Activated T-helper 1 cell treated with Interleukin-2 at 50 U/mL for 16 hours (primary cell): ENCODE measurements at regions not wholly inside any gene's neighbourhood (a gene's known extent, or its start where the extent isn't known, plus 50 kb on each side); places are given as distances from the start of the nearest gene placed in this dataset.
"Not testable (repeated sequence)": the region's sequence is repeated elsewhere in the genome, so short reads cannot be mapped to it uniquely, and the experiment has no call there.

Experiments
- DNase-seq: peaks from one replicate; pipeline ENCODE4 v3.0.0-alpha.2; 2020; ENCODE audit warnings: low read depth

GRCh38 chr22:22977479-22978200 lies 90.0 kb downstream of the IGLL5 start:
- DNase-seq = no peak

DNA sequence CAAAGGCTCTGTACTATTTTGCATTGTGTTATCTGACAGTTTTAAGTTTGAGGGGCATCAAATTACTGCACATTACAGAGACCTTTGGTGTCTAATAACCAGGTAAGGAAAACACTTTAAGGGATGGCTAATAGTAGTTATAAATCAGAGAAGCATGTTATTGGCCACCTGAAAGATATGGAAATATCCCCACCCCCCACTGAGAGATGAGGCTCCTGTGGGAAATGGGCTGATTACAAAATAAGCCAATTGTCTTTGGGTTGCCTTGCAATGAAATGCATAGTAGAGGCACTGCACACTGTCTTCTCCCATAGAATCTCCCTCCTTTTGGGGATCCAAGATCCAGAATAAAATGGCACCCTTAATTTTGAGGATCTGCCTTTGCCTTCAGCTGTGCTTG lies 91.0 kb downstream of the IGLL5 start:
- DNase-seq = no peak

DNA sequence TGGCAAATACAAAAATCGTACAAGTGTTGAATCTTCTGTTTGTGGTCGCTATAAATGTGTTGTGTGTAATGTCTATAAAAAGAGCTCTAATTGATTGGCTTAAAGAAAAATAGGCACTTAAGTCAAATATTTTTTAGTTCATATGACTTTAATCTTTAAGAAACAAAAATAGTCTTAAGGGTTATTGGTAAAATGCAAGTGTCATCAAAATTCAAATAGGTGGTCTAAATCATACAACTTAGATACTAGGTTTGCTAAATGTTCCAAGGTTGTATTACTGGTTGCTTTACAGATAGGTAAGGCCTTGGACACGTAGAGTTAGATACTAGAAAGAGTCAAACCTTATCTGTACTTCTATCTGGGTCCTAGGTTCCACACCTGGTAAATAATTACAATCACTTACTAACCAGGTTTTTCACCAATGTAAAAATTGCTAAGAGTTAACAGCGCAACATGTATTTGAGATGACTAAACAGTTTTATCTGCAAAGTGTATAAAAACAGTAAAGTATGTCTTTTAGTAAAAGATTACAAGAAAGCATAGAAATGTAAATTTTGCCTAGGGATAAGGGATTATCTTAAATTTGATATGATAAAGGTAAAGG lies 91.1 kb upstream of the GNAZ start:
- no peak for DNase-seq

- no peak for DNase-seq
Measured at GRCh38 chr22:22979954-22980353, 90.4 kb upstream of the GNAZ start.

- no peak for DNase-seq
Measured at GRCh38 chr22:22981670-22982571, 88.4 kb upstream of the GNAZ start.

GRCh38 chr22:22982616-22983015 lies 87.7 kb upstream of the GNAZ start:
- DNase-seq = no peak

DNA sequence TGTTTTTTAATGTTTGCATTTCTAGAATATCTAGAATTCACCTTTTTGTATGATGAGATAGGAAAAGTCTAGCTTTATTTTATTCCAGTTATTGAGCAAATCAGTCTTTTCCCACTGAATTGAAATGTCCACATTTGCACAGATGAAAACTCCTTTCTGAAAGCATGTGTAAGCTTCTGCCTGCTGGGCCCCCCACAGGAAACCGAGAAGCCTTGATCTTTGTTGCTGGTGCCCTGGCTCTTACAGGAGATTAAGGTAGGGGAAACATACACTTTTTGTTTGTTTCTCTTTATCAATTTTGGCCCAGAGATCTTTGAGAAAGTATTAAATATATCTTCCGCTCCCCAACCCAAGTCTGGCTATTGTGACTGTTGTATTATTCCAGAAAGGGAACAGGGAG lies 87.2 kb upstream of the GNAZ start:
- DNase-seq = no peak

DNA sequence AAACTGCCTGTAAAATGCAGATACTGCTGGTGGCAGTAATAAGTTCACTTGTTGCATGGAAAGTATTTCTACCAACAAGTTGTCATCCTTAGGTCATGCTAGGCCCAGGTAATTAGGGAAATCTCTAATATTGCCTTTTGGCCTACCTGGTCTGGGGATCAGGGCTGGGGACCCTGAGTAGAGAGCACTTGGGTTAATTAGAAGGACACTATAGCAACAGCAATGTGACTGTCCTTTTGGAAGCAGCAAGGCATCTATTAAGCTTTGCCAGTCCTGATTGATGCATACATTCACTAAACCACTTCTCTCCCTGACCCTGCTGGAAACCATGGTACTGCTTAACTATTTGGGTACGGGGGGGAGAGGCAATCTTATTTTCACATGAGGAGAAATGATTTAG lies 86.5 kb upstream of the GNAZ start:
- DNase-seq = no peak

DNA sequence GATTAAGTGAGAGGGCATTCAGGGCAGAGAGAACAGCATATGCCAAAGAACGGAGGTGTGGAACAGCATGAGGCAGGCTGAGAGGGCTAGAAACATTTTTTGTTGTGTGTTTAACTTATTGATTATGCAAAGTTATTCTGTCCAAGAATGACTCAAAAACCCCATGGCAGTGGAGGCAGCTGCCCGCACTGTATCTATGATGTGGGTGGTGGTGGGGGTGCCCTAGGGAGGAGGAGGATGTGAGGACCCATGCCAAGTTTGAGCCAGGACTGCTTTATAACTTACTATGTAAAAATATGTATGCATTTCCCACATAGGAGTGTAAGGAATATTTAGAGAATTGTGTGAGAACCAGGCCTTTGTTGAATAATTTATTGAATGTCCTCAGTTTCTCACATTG lies 85.4 kb upstream of the GNAZ start:
- DNase-seq = no peak

GRCh38 chr22:22986008-22986407 lies 84.3 kb upstream of the GNAZ start:
- DNase-seq = no peak

DNA sequence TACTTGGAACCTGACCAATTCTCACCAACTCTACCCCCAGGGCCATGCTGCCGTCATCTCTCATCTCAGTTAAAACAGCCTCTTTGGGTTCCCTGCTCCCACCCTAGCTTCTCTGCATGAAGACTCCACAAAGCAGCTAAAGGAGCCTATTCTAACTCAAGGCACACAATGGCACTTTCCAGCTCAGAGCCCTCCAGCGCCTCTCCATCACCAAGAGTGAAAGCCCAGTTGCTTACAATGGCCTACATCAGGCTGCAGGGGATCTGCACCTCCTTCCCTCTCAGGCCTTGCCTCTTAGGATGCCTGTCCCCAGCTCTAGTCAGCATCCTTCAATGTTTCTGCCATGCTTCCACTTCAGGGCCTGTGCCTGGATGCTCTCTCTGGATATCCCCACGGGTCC lies 83.7 kb upstream of the GNAZ start:
- DNase-seq = no peak

DNA sequence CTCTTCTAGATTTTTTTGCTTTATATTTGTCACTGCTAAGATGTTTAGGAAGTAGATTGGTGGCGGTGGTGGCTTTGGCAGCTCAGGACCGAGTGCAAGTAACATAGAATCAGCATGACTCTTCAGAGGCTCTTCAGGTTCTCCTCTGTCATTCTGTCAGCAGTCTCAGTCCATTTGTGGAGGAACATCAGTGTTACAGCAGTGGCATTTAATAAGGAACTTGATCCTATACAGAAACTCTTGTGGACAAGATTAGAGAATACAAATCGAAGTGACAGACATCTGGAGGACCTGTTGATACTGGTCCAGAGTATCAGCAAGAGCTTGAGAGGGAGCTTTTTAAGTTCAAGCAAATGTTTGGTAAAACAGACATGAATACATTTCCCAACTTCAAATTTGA lies 82.2 kb upstream of the GNAZ start:
- no peak for DNase-seq

DNA sequence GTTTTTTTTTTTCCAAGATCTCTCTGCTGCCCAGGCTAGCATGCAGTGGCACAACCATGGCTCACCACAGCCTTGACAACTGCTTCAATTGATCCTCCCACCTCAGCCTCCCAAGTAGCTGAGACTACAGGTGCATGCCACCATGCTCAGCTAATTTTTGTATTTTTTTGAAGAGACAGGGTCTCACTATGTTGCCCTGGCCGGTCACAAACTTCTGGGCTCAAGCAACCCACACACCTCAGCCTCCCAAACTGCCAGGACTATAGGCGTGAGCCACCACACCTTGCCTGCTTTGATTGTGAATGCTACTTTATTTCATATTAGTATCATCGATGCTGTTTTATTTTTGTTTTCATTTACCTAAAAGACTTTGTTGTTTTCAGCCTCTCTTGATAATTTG lies 81.5 kb upstream of the GNAZ start:
- DNase-seq = no peak

DNA sequence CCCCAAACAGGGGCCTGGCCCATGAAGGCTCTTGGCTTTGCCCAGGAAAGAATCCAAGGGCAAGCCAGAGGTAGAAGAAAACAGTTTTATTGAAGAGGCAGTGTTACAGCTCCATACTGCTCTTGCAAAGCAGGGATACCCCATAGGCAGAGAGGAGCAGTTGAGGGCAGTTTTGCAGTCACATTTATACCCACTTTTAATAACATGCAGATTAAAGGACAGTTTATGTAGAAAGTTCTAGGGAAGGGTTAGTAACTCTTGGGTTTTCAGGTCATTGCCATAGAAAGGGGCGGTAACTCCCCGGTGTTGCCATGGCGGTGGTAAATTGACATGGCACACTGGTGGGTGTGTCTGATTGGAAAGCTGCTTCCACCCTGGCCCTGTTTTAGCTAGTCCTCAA lies 80.5 kb upstream of the GNAZ start:
- no peak for DNase-seq

GRCh38 chr22:22990711-22991505 lies 79.4 kb upstream of the GNAZ start:
- DNase-seq = not testable (repeated sequence)

DNA sequence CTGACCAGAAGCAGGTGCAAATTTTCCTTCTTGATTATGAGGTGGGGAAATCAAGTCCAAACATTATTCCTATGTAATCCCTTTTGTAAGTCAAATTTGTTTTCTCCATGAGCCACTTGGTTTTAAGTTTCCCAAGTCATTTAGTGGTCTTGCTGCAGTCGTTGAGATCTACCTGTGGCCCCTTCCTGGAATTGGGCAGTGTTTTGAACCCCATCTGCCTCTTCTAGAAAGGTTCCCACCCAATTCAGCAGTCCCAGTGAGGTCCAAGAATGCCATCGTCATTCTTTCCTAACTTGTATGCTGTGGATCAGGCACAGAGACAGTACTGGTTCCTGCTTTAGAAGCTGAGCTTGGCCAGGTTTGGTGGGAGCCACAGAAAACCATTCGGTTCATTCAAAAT lies 77.8 kb upstream of the GNAZ start:
- no peak for DNase-seq

DNA sequence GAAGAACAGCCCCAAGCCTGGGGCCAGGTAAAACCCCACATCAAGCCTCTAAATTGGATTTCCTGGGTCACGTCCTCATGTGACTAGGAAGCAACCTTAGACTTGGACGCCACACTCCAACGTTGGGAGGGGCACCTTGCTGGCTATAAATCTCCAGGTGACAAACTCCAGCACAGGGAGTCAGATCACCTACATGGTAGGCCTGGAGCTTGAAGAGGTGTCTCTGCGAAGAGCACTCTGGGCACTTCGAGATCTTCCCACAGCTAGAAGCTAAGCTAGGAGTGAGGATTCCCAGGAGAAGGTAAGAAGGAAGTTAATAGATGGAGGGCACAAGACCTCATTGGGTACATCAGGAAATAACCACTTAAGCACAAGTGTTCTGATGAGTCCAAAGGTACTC lies 77.1 kb upstream of the GNAZ start:
- no peak for DNase-seq

DNA sequence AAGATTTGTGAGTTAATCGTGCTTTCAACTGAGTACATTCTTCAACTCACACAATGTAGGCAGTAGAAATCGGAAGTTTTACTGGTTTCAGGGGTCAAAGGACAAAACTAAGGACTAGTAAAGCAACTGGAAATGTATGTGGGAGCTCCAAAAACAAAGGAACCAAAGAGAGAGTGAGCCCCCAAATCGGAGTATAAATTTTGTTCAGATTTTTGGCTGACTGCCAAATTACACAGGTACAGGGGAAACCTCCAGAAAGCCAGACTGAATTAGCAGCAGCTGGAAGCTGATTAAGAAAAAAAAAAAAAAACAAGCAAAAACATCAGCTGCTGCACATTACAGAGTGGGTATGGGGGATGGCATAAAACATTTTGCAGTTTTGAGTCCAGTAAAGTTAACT lies 75.2 kb upstream of the GNAZ start:
- DNase-seq = no peak

DNA sequence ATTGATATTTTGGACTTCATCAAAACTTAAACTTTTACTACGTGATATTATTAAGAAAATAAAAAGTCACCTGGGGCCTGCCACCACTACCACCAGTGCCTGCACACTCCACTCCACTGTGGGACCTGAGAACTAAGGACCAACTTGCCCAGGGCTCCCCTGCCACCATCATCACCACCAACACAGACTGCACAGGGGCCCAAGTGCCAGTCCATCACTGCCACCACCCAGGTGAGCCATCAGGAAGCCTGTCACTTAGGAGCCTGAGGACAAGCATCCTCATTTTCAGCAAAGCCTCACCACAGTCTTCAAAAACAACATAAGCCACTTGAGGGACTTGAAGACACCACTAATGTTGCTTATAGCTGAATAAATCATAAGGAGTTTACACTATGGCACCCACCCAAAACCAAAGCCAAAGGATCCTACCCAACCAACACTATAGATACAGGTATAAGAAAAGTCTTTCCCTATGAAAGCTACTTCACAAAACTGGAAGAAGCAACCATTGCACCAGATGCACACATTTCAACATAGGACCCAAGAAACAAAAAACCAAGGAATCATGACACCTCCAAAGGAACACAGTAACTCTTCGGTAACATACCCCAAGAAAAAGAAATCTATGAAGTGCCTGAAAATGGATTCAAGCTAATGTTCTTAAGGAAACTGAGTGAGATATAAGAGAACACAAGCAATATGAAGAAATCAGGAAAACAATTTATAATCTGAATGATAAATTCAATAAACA lies 73.6 kb upstream of the GNAZ start:
- no peak for DNase-seq

DNA sequence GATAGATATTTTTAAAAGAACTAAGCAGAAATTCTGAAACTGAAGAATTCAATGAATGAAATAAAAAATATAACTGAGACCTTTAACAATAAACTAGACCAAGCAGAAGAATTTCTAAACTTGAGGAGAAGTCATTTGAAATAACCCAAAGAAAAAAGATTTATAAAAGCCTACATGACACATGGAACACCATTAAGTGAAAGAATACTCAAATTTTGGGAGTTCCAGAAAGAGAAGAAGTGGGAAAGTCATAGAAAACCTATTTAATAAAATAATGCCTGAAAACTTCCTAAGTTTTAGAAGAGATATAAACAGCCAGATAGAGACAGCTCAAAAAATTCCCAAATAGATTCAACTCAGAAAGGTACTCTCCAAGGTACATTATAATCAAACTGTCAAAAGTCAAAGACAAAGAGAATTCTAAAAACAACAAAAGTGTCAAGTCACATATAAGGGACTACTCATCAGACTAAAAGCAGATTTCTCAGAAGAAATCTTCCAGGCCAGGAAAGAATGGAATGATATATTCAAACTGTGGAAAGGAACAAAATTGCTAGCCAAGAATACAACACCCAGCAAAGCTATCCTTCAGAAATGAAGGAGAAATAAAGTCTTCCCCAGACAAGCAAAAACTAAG lies 72.9 kb upstream of the GNAZ start:
- no peak for DNase-seq

- DNase-seq = no peak
Measured at GRCh38 chr22:22997988-22998387, 72.3 kb upstream of the GNAZ start.
